ENCODE measurements at regions not wholly inside any gene's neighbourhood (a gene's known extent, or its start where the extent isn't known, plus 50 kb on each side); places are given as distances from the start of the nearest gene placed in this dataset.

DNA sequence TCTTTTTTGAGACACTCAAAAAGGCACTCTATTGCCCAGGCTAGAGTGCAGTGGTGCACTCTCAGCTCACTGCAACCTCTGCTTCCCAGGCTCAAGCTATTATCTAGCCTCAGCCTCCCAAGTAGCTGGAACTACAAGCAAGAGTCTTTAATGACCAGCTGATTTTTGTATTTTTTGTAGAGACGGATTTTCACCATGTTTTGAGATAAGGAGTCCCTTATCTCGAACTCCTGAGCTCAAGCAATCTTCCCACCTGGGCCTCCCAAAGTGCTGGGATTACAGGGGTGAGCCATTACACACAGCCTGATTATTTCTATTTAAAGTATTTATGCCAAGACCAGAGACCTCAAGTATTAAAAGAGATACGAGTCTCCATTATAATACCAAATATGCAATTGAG, 566.1 kb upstream of the CA10 start (continued):
- TF ChIP-seq ZBTB33 (IDR thresholded peaks at IDR 0.05; ENCODE audit: extremely low read depth, insufficient replicate concordance, low read length) (no peak), YY1 (IDR thresholded peaks at IDR 0.05; ENCODE audit: extremely low read depth, insufficient replicate concordance, low read depth, low read length) (no peak), REST (IDR thresholded peaks at IDR 0.05; ENCODE audit: low read depth) (no peak), TCF7L2 (IDR thresholded peaks at IDR 0.05; ENCODE audit: borderline replicate concordance, extremely low read depth, insufficient read depth, insufficient read length) (no peak)
- TF ChIP-seq, protein P1, sequence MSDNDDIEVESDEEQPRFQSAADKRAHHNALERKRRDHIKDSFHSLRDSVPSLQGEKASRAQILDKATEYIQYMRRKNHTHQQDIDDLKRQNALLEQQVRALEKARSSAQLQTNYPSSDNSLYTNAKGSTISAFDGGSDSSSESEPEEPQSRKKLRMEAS (IDR thresholded peaks at IDR 0.05): no peak

- H3K9me3 ChIP-seq (ENCODE audit: control insufficient read depth in 1 of 2, insufficient read depth in 1 of 2, low read depth in 1 of 2, low read length in 2 of 2): peaks cover 32 to 70% of the 10 kb centered on the region in 2 experiments; a peak in 2 of 4 replicates
- no peak overlapping the region for H3K9ac ChIP-seq (ENCODE audit: low read length)
- ChIA-PET POLR2A (no interaction called here), CTCF (no interaction called here), RAD21 (ENCODE audit: low non-redundant PET in 1 of 2, low total read pairs in 2 of 2, uncharacterized antibody in 2 of 2, unreplicated experiment in 2 of 2) (no interaction called here)
- no peaks in the 10 kb centered on the region for H4K20me1 ChIP-seq (ENCODE audit: insufficient read depth)
- DNase-seq (ENCODE audit: low read depth, low spot score) (no peak), ATAC-seq (no peak)
- H3K4me3 ChIP-seq (replicated peaks in 1 of 2; ENCODE audit: low read depth in 1 of 2, low read length in 2 of 2): no peak overlapping the region
- no peaks in the 10 kb centered on the region for H3K4me1 ChIP-seq (ENCODE audit: control insufficient read depth in 1 of 2, insufficient read depth in 2 of 2, low read length in 2 of 2)
- no peaks in the 10 kb centered on the region for H3K27me3 ChIP-seq (ENCODE audit: insufficient read depth, low read length)
- intact Hi-C loops (cut with micrococcal nuclease): no loop called here
- no peak overlapping the region for H2AFZ ChIP-seq (ENCODE audit: low read depth, low read length, poor library complexity, severe bottlenecking)
- H3K27ac ChIP-seq (ENCODE audit: low read depth, low read length): no peak overlapping the region
- TF ChIP-seq, protein P2, sequence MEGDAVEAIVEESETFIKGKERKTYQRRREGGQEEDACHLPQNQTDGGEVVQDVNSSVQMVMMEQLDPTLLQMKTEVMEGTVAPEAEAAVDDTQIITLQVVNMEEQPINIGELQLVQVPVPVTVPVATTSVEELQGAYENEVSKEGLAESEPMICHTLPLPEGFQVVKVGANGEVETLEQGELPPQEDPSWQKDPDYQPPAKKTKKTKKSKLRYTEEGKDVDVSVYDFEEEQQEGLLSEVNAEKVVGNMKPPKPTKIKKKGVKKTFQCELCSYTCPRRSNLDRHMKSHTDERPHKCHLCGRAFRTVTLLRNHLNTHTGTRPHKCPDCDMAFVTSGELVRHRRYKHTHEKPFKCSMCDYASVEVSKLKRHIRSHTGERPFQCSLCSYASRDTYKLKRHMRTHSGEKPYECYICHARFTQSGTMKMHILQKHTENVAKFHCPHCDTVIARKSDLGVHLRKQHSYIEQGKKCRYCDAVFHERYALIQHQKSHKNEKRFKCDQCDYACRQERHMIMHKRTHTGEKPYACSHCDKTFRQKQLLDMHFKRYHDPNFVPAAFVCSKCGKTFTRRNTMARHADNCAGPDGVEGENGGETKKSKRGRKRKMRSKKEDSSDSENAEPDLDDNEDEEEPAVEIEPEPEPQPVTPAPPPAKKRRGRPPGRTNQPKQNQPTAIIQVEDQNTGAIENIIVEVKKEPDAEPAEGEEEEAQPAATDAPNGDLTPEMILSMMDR (IDR thresholded peaks at IDR 0.05 in 2 of 3, conservative IDR thresholded peaks at IDR 0.05 in 1 of 3; ENCODE audit: borderline replicate concordance in 1 of 3, insufficient read depth in 1 of 3, low read depth in 2 of 3, low read length in 2 of 3): no peak
- no peak for TF ChIP-seq POLR2A (IDR thresholded peaks at IDR 0.05; ENCODE audit: borderline replicate concordance, extremely low read depth, insufficient read depth, insufficient read length)
- TF ChIP-seq POLR2AphosphoS5 (IDR thresholded peaks at IDR 0.05; ENCODE audit: low read depth, low read length): no peak
- no peak for TF ChIP-seq CEBPB (IDR thresholded peaks at IDR 0.05; ENCODE audit: low read depth)
- TF ChIP-seq SRF (IDR thresholded peaks at IDR 0.05; ENCODE audit: low read depth): no peak
- TF ChIP-seq ZNF274 (IDR thresholded peaks at IDR 0.05; ENCODE audit: low read depth, low read length): no peak
- TF ChIP-seq EZH2 (IDR thresholded peaks at IDR 0.05): no peak
- no peak for TF ChIP-seq YY1 (IDR thresholded peaks at IDR 0.05; ENCODE audit: extremely low read depth, insufficient replicate concordance, low read depth, low read length)
- TF ChIP-seq ATF3 (IDR thresholded peaks at IDR 0.05): no peak
- no peak overlapping the region for H3K4me2 ChIP-seq (ENCODE audit: low read length)
- BruUV-seq (replicated peaks): no TSS peak
- H3K9me2 ChIP-seq (ENCODE audit: insufficient read depth): no peaks in the 10 kb centered on the region
- H3K36me3 ChIP-seq (ENCODE audit: control insufficient read depth in 1 of 2, insufficient read depth in 2 of 2, low read length in 2 of 2): no peaks in the 10 kb centered on the region
- H3K79me2 ChIP-seq (ENCODE audit: insufficient read depth, low read length): no peaks in the 10 kb centered on the region
Measured at GRCh38 chr17:52721910-52722309, 563.4 kb upstream of the CA10 start.

Data from HCT116 (cell line).